Renal cortex interstitium (tissue), 11 donors: ENCODE measurements at regions not wholly inside any gene's neighbourhood (a gene's known extent, or its start where the extent isn't known, plus 50 kb on each side); places are given as distances from the start of the nearest gene placed in this dataset.

Experiments
- DNase-seq, 11 donors: peaks; one replicate each; pipeline ENCODE4 v3.0.0-alpha.2; 2013; ENCODE audit warnings: low read depth in 9 of 11, low spot score in 4 of 11; ENCODE audit errors: extremely low read depth in 1 of 11

DNA sequence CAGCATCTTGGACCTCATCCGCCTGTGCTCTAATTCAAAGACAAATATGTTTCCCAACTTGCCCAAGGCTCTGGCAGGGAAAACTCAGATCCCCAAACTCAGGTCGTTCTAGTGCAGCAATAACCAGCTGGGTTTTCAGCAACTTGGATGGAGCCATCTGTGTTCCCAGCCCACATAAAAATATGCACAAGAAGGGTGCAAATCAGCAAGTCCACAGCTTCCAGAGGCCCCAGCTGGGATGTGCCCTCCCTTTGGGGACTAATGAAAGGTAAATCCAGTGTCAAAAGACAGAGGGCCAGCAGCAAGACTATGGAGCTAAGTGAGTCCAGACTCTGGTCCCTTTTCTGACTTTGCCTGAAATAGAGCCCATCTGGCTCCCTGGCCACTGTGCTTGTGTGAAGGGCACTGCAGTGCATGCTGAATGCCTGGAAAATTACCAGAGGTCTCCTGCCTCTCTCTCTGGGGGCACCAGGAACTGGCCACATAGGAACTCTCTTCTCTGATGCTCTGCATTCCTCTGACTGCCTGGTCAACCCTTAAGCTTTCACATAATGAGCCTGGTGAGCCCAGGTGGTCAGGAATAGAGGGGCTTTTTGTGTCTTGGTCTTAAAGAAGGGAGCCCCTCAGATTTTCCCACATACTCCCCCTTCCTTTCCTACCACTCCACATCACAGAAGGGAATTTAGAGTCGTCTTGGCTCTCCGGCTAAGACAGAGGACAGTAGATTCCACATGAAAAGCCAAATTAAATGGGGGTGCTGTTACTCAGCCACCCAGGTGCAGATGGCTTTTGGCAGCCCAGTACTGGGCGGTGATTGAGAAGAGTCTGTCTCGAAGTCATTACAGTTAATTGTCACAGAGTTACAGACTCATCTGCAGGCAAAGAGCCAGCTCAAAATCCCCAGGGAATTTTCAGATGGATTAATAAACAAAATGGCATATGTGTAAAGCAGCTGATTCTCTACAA lies 88.1 kb upstream of the C1orf21 start:
- DNase-seq: no peak

DNA sequence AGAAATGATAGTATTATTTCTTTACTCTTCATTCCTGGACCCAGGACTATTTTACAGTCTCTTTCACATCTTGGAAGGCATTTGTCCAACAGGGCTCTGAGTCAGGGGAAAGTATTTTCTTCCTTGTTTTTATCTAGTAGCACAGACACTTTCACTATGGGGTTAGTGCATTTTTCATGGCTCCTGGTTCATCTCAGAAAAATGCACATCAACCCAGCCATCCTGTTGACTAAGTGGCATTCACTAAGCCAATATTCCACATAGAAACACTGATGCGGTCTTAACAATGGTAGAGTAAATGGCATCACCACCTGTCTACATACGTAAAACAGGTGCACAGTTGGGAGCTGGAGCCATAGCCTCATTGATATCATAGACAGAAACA lies 87.4 kb upstream of the C1orf21 start:
- DNase-seq: no peak

DNA sequence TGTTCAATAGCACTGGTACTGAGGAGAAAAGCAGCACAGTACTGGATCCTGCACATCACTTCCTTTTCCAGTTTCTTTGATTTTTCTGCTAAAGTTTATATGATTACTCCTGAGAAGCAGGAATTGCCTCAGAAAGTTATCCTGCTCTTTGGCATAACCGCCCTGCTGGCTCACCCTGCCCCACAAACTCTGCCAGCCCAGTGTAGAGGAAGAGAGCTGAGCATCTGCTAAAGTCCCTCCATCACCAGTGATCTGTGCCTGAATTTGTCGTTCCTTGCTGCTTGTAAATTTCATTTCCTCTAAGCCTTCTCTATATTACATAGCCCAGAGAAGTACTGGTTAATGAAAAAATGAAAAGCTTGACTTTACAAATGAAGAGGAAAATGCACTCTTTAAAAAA lies 87.0 kb upstream of the C1orf21 start:
- DNase-seq: no peak

DNA sequence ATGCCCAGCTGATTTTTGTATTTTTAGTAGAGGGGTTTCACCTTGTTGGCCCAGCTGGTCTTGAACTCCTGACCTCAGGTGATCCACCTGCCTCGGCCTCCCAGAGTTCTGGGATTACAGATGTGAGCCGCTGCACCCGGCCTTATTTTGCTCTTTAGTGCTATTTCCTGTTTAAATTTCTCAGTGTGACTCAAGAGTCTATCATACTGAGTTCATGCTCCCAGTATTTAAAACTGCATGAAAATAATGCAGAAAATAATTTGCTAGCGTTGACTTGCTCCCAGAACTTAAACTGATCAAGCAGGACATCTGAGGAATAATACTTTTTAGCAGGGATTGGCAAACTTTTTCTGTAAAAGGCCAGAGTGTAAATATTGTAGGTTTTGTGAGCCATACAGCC lies 86.4 kb upstream of the C1orf21 start:
- DNase-seq: no peak

DNA sequence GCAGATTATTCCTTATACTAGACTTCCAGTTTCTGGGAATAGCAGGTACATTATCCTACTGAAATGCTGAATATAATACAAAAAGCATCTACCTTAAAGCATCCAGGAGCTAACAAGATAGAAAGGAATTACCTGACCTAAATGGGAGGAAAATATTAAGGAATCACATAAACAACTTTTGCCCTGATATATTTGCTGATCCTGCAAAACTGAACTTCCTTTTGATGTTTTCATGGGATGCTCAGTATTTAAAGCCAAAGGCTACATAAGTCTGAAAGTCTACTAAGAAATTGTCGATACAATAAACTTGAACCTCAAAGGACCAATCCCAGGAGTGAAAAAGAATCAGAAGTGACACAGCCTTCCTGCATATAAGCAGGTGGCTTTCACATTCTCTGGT lies 85.6 kb upstream of the C1orf21 start:
- DNase-seq: no peak

DNA sequence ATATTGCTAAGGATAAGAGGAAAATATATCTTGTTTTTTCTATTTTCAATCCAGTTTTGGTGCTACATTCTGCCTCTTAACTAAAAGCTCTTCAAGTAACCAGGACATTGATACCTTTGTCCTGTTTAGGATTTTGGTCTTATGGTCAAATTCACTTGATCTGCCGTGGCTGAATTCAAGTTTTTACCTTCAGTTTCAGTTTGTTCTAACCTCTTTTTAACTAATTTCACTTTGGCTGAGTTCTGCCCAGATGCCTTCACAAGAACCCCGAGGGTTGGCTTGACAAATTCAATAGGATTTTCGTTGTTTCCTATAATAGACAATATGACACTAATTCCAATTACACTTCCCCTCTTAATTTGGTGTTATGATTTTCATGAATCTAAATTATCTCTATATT lies 84.5 kb upstream of the C1orf21 start:
- DNase-seq: no peak

DNA sequence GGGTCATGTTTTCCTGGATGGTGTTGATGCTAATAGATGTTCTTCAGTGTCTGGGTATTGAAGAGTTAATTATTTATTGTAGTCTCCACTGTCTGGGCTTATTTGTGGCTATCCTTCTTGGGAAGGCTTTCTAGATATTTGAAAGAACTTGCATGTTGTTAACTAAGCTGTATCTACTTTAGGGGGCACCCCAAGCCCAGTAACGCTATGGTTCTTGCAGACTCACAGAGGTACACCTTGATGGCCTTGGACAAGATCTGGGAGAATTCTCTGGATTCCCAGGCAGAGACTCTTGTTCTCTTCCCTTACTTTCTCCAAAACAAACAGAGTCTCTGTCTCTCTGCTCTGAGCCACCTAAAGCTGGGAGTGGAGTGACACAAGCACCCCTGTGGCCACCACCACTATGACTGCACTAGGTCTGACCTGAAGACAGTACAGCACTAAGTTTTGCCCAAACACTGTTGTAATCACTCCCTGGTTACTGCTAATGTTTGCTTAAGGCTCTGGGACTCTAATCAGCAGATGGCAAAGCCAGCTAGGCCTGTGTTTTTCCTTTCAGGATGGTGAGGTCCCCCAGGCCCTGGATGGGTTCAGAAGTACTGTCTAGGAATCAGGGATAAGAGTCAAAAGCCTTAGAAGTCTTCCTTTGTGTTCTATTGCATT lies 76.5 kb upstream of the C1orf21 start:
- DNase-seq: no peak

DNA sequence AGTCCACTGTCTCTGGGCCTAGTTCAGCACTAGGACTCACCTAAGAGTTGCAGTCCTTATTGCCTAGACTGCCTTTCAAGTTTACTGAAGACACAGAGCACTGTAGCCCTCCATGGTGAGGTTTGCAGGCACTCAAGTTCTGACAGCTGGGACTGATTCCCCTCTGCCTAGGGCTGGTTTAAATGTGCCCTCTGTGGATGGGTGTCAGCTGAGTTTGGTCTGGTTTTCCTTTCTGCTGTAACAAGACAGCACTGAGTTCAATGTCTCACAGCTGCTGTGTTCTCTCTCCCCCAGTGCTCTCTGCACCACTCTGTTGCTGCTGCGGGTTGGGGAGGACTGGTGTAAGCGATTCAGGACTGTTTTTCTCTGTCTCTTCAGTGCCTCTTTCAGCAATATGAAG lies 75.2 kb upstream of the C1orf21 start:
- no peak for DNase-seq

DNA sequence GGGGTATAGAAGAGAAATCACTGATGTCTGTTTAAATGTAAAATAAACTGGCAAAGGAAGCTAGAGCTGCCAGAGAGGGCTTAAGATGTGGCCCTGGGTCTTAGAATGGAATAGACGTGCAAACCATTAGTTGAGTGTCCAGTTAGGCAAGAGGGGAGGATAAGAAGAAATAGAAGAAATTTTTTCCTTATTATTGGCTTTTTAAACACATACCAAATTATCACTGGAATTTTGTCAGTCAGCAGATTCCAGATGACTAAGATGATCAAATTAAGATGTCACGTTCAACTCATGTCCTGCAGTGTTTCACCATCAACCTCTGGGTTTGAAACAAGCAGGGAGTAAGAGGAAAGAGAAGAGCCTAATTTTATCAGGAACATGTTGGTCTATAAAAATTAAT lies 71.6 kb upstream of the C1orf21 start:
- DNase-seq: no peak

DNA sequence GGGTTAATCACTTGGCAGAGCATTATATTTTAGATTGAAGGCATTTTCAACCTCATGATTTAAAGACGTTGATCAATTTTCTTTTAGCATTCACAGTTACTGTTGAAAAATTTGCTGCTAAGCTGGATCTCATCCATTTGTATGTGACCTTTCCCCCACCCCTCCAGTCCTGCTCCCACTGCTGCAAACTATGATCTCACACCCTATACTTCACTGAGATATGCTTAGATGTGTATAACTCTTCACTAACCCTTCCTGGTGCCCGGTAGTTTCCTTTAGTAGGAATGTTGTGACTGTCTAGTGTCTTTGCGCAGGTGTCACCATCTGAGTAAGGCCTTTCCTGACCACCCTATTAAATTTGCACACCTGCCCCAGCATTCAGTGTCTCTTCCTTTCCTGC lies 67.0 kb upstream of the C1orf21 start:
- DNase-seq: no peak

DNA sequence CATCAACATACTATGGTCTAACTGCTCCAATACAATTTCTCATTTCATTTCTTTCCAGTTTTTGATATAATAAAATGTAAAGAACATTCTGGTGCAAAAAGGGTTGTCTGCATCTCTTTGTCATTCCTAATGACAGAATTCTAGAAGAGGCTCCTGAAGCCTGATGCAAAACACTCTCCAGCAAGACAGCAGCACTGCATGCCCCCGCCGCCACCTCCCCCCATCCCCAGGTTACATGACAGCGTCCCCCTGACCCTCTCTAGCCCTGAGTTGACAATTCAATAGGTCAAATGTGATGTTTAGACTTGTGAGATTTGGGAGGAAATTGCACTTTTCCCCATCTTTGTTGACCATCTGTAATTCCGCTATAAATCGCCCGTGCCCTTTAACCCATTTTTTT lies 64.6 kb upstream of the C1orf21 start:
- no peak for DNase-seq

DNA sequence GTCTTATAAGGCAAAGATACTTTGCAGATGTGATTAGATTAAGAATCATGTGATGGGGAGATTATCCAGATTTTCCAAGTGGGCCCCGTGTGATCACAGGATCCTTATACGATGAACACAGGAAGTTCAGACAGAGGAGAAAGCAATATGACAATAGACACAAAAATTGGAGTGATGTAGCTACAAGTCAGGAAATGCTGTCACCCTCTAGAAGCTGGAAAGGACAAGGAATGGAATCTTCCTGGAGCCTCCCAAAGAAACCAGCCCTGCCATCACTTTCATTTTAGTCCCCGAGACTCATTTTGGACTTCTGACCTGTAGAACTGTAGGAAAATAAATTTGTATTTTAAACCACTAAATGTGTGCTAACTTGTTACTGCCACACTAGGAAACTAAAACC lies 61.9 kb upstream of the C1orf21 start:
- no peak for DNase-seq

DNA sequence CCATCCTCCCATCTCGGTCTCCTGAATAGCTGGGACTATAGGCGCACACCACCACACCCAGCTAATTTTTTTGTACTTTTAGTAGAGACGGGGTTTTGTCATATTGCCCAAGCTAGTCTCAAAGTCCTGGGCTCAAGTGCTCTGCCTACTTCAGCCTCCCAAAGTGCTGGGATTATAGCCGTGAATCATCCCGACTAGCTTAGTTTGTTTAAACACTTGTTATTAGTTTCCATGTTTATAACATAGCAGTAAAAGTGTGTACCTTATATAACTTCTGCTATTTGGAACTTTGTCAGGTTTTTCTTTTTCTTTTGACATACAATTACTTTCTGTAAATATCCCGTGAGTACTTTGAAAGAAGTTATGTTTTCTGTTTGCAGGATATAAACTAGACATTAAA lies 60.6 kb upstream of the C1orf21 start:
- no peak for DNase-seq

DNA sequence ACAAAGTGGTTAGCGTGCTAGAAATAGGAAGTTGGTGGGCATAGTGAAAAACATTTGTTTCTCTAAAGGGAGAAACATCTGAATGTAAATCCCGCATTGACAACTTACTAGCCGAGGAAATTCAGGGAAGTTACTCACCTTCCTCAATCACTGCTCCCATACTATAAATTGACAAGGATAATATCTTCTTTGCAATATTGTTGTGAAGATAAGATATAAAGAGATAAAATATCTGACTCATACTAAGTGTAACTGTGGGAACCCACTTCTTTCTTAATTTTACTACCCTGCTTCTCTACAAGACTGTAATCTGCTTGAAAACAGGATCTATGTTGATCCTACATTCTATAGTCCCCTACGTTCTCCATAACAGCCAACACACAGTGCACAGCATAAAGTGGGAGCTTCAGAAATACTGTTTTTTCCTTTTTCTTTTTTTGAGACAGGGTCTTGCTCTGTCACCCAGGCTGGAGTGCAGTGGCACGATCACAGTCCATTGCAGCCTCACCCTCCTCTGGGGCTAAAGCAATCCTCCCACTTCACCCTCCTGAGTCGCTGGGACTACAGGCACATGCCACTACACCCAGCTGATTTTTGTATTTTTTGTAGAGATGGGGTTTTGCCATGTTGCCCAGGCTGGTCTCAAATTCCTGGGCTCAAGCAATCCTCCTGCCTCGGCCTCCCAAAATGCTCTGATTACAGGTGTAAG lies 57.4 kb upstream of the C1orf21 start:
- DNase-seq: no peak

DNA sequence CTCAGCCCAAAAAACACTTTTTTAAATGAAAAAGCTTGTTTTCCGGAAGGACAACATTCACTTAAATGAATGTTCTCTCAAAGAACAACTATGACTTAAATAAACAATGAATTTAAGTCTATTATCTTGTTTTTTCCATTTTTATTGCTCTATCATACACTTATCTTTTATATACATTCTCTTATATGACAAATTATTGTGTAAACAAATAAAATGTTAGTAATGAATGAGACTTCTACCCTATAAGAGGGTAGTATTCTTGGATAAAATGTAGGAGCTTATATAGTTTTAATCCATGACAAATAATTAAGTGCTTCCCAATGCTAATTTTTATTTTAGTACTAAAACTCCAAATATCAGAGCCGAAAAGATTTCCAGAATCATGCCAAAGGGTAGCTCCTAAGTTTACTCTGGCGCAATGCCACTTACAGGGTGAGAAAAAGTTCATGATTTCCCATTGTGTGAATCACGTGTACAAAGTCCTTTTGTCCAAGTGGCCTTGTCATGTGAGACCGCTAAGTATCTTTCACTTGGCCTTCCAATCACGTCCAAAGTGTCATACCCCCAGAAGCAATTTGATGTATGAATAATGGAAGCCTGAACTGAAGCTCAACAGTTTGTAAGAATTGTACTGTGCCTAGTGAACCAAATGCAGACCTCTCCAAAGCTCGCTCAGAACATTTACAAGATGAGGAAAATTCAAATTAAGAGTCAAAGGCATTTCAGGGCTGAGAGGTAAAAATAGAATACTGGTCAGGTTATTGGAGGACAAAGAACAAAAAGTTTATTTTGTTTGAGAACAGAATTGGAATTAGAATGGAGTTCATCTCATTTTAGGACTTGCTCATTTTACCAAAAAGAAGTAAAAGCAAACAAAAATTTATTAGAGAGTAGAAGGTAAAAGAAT lies 56.6 kb upstream of the C1orf21 start:
- DNase-seq: peak in 7 of 11 donors; percentile 7 to 46 (median 11)

DNA sequence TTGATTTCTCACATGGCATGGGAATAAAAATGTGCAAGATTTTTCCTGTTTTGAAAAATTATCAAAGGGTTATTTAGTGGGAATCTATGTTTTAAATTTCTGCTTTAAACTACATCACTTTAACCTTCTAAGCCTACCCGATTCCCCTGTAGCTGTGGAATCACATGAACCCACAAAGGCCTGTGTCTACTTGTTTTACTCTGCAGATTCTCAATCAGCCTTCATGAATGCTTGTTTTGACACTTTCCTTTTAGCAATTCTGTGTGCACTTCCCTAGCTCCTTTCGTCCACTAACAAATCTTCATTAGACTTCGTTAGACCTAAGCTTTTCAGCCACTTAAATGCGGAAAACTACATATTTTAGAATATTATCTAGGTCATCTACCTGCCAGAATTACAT lies 56.0 kb upstream of the C1orf21 start:
- DNase-seq: no peak
